NCI-H345 treated with DMSO at 0.1 percent for 48 hours (cell line): ENCODE measurements at regions not wholly inside any gene's neighbourhood (a gene's known extent, or its start where the extent isn't known, plus 50 kb on each side); places are given as distances from the start of the nearest gene placed in this dataset.
"Not testable (repeated sequence)": the region's sequence is repeated elsewhere in the genome, so short reads cannot be mapped to it uniquely, and the experiment has no call there.

Experiments
- DNase-seq: peaks from one replicate; lab custom pipeline; 2025; ENCODE audit not compliant: unreplicated experiment; lab: John Stamatoyannopoulos, UW

DNA sequence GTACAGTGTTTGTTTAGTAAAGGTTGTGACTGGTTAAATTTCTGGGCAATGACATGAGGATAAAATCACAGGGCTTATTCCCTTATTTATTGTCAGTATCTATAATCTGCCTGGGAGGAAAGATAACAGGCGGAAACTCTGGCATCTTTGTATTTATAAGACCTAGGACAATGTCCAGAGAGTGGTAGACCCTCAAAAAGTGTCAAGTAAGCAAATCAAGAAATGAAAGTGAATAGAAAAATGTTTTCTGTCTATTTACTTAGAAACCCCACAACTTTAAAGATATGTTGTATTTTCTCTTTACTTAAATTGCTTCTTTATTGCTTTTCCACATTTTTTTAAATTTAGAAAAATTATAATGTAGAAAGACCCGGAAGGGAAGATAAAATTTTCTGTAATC is 544.6 kb downstream of the EDEM1 start:
- no peak for DNase-seq

- DNase-seq, result no peak
Observed at GRCh38 chr3:5733995-5734394, 546.5 kb downstream of the EDEM1 start.

GRCh38 chr3:5735896-5736295 is 548.4 kb downstream of the EDEM1 start:
- no peak for DNase-seq

GRCh38 chr3:5739299-5739935 is 551.9 kb downstream of the EDEM1 start:
- no peak for DNase-seq

DNA sequence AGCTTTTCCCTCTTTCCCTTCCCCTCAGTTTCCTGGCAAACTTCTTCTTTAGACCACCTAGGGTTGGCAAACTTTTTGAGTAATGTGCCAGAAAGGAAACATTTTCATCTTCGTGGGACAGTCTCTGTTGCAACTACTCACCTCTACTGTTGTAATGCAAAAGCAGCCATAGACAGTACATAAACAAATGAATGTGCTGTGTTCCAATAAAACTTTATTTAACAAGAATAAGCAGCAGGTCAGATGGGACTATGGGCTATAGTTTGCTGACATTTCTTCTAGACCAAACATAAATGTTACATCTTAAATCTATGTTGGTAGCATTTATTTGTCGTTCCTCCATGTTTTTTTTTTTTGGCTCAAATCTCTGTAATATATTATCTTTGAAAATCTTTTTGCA is 552.4 kb downstream of the EDEM1 start:
- DNase-seq, result no peak

DNA sequence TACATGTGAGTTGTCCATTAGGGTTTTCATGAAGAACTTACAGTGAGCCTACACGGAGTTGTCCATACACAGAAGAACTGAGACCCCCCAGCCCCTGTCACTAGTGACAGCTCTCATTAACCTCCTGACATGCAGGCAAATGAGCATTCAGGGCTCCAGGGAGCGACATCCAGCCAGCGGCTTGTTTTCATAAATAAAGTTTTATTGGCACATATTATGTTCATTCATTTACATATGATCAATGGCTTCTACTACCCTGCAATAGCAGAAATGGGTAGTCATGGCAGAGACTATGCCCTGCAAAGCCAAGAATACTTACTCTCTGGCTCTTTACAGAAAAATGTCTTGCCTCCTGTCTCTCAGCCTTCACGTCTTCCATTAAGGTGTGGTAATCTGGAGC is 553.5 kb downstream of the EDEM1 start:
- no peak for DNase-seq

DNA sequence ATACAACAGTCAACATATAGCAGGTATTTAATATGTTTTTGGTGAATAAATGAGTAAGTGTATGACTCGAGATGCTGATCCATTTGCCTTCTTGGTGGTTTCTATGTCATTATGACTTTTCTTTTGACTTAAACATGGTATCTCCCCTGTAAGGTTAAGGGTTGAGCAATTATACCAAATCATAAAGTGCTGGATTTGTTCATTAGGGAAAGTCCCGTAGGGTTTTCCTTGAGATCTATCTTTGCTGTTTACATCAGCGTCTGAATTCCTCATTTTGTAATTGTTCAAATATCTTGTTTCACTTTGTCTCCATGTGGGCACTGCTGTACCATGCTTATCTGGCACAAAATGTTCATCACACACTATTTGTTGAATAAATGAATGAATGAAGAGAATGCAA is 562.6 kb downstream of the EDEM1 start:
- DNase-seq, result no peak

GRCh38 chr3:5750874-5751640 is 563.5 kb downstream of the EDEM1 start:
- DNase-seq, result no peak

DNA sequence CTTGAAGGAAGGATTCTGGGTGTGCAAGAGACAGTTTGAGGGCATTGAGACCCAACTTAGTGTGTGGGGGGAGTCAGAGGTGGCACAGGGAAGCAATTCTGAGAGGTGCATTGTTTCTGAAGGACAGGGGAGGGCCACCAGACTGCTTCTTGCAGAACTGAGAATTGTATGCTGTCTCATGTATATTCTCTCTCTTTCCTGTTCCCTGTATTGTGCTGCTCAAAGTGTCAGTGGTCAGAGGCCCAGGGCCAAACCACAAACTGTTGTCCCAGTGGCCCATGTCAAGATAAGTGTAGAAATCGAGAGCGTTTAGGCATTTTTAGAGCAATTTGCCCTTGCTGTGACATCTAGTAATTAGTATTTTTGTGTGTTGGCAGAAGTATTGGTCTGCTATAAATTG is 567.1 kb downstream of the EDEM1 start:
- no peak for DNase-seq

DNA sequence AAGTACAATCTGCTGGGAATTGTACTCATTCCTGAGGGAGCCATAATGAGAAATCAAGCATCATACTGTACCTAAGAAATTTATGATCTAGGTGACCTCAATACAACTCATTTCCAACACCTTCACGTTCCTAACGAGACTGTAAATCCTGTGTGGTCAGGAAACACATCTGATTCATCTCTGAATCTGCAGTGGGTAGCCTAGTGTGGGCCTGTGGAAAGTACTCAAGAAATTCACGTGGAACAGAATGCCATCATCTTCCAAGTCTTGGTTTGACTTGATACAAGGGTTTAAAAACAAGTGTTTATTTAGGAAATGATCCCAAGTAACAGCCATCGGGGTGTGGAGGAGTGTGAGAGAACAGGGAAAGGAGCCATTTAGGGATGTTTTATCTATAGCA is 568.9 kb downstream of the EDEM1 start:
- no peak for DNase-seq

DNA sequence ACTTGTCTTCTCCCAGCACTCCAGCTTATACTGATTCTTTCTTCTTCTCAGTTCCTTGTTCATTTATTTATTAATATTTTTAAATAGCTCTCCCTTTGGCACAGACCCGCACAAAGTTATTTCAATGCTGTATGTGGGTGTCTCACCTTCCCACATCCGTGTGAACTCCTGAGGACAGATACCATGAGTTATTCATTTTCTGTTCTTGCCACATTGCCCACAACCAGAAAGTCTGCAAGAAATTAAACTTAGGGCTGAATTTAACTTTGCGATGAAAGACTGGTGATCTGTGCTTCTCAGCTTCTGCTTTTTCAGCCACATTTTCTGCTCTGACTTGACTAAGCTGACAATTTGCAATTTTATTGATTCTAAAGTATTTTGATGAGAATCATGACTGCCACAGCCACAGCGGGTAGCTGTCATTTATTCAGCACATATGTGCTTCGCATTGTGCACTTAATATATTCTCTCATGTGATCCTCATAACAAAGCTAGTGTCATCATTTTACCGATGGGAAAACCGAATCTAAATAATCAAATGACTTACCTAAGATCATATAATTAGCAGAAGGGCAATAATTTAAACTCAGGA is 569.8 kb downstream of the EDEM1 start:
- no peak for DNase-seq

DNA sequence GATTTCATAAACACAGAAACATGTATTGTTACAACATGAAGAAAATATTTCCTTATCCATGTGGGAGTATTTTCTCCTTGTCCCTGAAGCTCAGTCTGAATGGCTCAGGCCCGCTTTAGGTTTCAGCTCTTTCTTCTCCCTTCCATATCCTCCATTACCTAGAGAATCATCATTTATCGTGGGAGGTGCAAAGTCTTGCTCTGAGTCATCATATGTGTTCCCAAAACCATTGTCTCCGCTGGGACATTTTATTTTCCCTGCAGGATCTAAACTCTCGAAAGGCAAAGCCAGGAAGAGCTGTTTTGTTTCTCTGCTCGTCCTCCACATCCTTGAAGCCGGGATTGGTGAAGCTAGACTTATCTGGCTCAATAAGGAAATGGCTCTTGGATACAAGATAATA is 571.2 kb downstream of the EDEM1 start:
- no peak for DNase-seq

- no peak for DNase-seq
Observed at GRCh38 chr3:5762506-5762905, 575.0 kb downstream of the EDEM1 start.

DNA sequence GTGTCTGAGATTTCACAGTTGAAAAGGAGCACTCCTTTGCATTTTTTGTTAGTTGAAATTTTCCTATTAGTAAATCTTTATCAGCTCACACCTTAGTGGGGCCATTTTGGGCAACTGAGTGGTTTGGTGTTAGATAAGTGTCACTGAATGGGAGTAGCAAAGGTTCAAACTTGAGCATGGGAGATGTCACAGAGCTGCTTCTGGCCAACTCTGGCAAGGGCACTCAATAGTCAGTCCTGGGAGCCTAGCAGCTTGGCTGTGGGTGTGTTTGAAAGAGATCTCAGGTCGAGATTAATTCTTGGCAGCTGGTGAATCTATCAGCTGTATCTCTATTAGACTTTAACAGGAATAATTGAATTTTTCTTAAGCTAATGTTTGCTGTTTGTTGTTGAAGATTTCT is 579.3 kb downstream of the EDEM1 start:
- DNase-seq, result no peak

- DNase-seq, result no peak
Observed at GRCh38 chr3:5767304-5767703, 579.8 kb downstream of the EDEM1 start.

DNA sequence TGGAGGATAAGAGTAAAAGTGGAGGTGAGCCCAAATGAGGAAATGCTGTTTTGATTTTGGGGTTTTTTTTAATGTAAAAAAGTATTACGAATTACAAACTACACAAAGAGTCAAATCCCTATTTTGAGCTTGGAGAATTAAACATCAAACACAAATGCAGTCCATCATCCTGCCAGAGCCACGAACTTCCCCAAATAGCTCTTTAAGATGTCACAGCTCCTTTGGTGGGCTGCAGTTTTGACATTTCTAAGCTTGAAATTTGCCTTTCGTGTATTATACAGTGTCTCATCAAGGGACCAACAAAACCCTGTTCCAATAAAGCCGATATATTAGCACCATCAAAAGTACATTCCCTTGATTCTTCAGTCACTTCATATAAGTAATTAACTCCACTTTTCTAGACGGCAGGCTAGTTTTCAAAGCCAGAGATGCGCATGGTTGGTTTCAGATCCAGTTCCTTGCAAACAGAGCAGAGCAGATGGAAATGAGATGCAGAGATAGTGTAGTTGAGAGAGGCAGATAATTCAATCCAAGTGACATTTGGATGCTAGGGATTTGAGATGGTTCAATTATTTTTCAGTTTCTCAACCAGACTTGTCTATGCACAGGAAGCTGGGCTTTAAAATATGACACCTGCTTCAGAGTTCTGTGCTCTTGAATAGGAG is 580.9 kb downstream of the EDEM1 start:
- DNase-seq, result no peak

DNA sequence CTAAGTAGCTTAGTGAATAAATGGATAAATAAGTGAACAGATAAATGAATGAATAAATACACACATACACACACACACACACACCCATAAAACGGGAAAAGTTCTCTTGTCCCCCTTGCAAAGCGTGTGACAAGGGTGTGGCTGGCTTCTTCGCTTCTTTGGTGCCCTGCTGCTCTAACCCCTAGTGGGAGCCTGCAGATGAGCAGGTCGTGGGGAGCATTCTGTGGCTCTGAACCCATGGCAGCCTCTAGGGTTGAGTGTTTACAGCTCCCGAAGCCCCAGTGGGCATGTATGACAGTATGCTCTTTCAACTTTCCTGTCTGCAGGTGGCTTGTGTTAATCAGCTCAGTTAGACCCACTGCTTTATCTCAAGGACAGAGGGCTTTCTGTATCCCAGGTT is 582.3 kb downstream of the EDEM1 start:
- no peak for DNase-seq

DNA sequence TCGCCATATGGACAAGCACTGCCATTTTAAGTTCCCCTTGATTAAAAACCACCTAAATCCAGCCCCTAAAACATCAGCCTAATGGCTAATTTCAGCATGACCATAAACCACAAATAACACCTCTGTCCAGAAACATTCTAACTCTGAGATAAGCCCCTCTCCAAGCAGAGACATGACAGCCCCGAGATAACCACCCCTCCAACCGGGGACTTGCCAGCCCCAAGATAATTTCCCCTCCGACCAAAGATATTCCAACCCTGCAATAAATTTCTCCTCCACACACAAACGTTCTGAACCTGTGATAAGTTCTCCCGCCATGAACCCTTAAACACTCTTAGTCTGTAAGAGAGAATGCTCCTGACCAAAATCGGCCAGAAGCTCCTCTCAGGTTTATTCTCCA is 586.8 kb downstream of the EDEM1 start:
- no peak for DNase-seq

DNA sequence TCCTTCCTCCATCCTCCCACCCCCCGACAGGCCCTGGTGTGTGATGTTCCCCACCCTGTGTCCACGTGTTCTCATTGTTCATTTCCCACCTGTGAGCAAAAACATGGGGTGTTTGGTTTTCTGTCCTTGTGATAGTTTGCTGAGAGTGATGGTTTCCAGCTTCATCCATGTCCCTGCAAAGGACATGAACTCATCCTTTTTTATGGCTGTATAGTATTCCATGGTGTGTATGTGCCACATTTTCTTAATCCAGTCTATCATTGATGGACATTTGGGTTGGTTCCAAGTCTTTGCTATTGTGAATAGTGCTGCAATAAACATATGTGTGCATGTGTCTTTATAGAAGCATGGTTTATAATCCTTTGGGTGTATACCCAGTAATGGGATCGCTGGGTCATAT is 587.6 kb downstream of the EDEM1 start:
- DNase-seq, result not testable (repeated sequence)

DNA sequence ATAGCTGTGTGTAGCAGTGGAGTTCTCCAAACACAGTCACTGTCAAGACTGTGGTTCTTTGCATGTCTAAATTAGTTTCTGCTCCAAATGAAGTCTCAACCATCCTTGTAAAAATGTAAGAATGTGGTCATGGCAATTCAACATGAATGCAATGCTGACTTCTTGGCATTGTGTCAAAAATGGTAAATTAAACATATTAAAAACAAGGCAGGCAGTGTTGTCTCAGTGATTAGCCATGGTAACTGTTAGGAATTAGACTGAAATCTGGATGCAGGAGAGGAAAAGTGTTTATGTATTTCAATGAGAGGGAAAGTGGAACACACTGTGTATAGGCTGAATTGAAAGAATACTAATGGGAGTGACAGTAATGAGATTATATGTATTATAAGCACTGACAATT is 597.2 kb downstream of the EDEM1 start:
- DNase-seq, result no peak

GRCh38 chr3:5787861-5788488 is 600.5 kb downstream of the EDEM1 start:
- DNase-seq, result no peak

DNA sequence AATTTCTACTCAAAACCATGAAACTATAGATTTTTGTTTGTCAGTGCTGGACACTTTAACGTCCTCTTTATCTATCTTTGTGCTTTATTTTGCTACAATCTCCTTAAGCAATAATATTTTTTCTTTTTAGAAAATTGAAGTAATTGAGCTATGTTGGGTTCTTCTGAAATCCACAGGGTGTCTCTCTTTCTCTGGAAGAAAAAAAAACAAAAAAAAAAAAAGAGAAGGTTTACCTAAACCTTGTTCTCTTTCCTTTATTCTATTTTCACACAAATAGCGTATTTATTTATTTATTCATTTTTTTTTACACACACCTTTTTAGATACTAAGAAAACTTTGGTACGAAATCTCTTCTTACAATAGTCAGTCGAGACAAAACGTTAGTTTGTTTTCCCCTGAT is 601.0 kb downstream of the EDEM1 start:
- no peak for DNase-seq
